Neuronal stem cell (in vitro differentiated cells): ENCODE measurements at regions not wholly inside any gene's neighbourhood (a gene's known extent, or its start where the extent isn't known, plus 50 kb on each side); places are given as distances from the start of the nearest gene placed in this dataset.

Experiments
- DNase-seq: peaks from one replicate; pipeline ENCODE4 v3.0.0-alpha.2; 2013; ENCODE audit warnings: low spot score
- H2AFZ ChIP-seq: one replicate; pipeline ENCODE4 v1.6.1; 2013; ENCODE audit warnings: mild to moderate bottlenecking, low read length, inconsistent platforms
- H2AK5ac ChIP-seq: 2 replicates; pipeline ENCODE4 v1.6.1; 2013; ENCODE audit warnings: low read depth, mild to moderate bottlenecking, inconsistent platforms, low read length, moderate library complexity, mixed read lengths
- H2BK120ac ChIP-seq: 2 replicates; pipeline ENCODE4 v1.6.1; 2013; ENCODE audit warnings: low read depth, mild to moderate bottlenecking, inconsistent platforms, low read length, moderate library complexity, mixed read lengths
- H2BK12ac ChIP-seq: one replicate; pipeline ENCODE4 v1.6.1; 2013; ENCODE audit warnings: low read length, inconsistent platforms
- H2BK15ac ChIP-seq: 2 replicates; pipeline ENCODE4 v1.6.1; 2013; ENCODE audit warnings: mild to moderate bottlenecking, low read length, inconsistent platforms, mixed read lengths
- H2BK5ac ChIP-seq: one replicate; pipeline ENCODE4 v1.6.1; 2013; ENCODE audit warnings: inconsistent platforms, mild to moderate bottlenecking, low read length, moderate library complexity
- H3K14ac ChIP-seq: one replicate; pipeline ENCODE4 v1.6.1; 2013; ENCODE audit warnings: low read length, inconsistent platforms
- H3K18ac ChIP-seq: 2 replicates; pipeline ENCODE4 v1.6.1; 2013; ENCODE audit warnings: low read length, inconsistent platforms
- H3K23ac ChIP-seq: 2 replicates; pipeline ENCODE4 v1.6.1; 2013; ENCODE audit warnings: low read depth, mild to moderate bottlenecking, mixed read lengths, low read length, inconsistent platforms; ENCODE audit not compliant: poor library complexity
- H3K27ac ChIP-seq: replicated peaks from 3 replicates; pipeline ENCODE4 v1.5.1; 2013; ENCODE audit warnings: low read length, inconsistent platforms
- H3K27me3 ChIP-seq, 3 experiments: 2 replicates each; pipeline ENCODE4 v1.6.1; 2013; ENCODE audit warnings: low read length in 3 of 3, mild to moderate bottlenecking in 2 of 3, inconsistent platforms in 1 of 3, low read depth in 1 of 3, mixed read lengths in 1 of 3, moderate library complexity in 1 of 3; ENCODE audit not compliant: control insufficient read depth in 3 of 3, insufficient read depth in 3 of 3
- H3K36me3 ChIP-seq, 2 donors: replicated peaks in 1 of 2; 2 replicates each; pipeline ENCODE4 v1.6.1; 2013; ENCODE audit warnings: low read length in 2 of 2; ENCODE audit not compliant: control insufficient read depth in 2 of 2, insufficient read depth in 2 of 2
- H3K4ac ChIP-seq: 2 replicates; pipeline ENCODE4 v1.6.1; 2013; ENCODE audit warnings: inconsistent platforms, mild to moderate bottlenecking, low read length, moderate library complexity
- H3K4me1 ChIP-seq, 2 donors: 1 replicate in 1 of 2; 2 replicates in 1 of 2; pipeline ENCODE4 v1.6.1; 2013; ENCODE audit warnings: low read length in 2 of 2, low read depth in 1 of 2; ENCODE audit not compliant: control insufficient read depth in 2 of 2, insufficient read depth in 1 of 2
- H3K4me2 ChIP-seq: one replicate; pipeline ENCODE4 v1.6.1; 2013; ENCODE audit warnings: mild to moderate bottlenecking, low read length, inconsistent platforms; ENCODE audit not compliant: insufficient read depth, poor library complexity, severe bottlenecking
- H3K4me3 ChIP-seq, 2 donors: 2 replicates each; pipeline ENCODE4 v1.5.1; 2013; ENCODE audit warnings: low read length in 2 of 2, mild to moderate bottlenecking in 2 of 2, inconsistent platforms in 1 of 2, moderate library complexity in 1 of 2
- H3K79me1 ChIP-seq: one replicate; pipeline ENCODE4 v1.6.1; 2013; ENCODE audit warnings: low read depth, mild to moderate bottlenecking, inconsistent platforms, low read length, moderate library complexity
- H3K9ac ChIP-seq: one replicate; pipeline ENCODE4 v1.6.1; 2013; ENCODE audit warnings: mild to moderate bottlenecking, low read depth, low read length, inconsistent platforms; ENCODE audit not compliant: poor library complexity
- H3K9me3 ChIP-seq, 2 donors: replicated peaks in 1 of 2; 2 replicates each; pipeline versions ENCODE3 to v1.6.1; 2013; ENCODE audit warnings: low read length in 2 of 2, mild to moderate bottlenecking in 2 of 2, inconsistent platforms in 1 of 2, low read depth in 1 of 2, mixed read lengths in 1 of 2, moderate library complexity in 1 of 2; ENCODE audit not compliant: control insufficient read depth in 2 of 2, insufficient read depth in 1 of 2
- H4K8ac ChIP-seq: one replicate; pipeline ENCODE4 v1.6.1; 2013; ENCODE audit warnings: low read depth, mild to moderate bottlenecking, inconsistent platforms, low read length, moderate library complexity
- H4K91ac ChIP-seq: one replicate; pipeline ENCODE4 v1.6.1; 2013; ENCODE audit warnings: low read length, low read depth, mild to moderate bottlenecking, inconsistent platforms; ENCODE audit not compliant: poor library complexity
- WGBS, 2 donors: extraction: QIAGEN DNeasy Blood & Tissue Kit; methylation state at CpG; one replicate each; pipeline ENCODE4 v1.1.7; 2013; ENCODE audit warnings: missing lambda C conversion rate in 2 of 2, mixed read lengths in 1 of 2; ENCODE audit not compliant: insufficient read length in 2 of 2, insufficient replicate concordance in 1 of 2; ENCODE audit errors: extremely low coverage in 2 of 2; 5-methylcytosine and 5-hydroxymethylcytosine counted together

DNA sequence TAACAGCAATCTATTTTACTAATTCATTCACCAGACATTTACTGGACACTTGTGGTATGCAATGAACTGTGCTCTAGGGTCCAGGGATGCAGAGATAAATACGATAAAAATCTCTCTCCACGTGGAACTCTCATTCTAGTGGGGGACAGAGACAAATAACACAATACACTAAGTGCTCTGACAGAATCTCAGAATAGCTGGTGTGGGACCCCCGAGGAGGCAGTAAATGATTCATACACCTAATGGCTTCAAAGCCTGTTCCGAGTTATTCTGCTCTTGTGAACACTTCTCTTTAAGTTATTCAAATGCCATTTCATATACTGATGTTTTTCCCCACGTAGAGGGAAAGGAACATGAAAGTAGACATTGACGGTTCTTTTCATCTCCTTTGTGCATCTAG is 302.0 kb upstream of the PDE4D start:
- no peaks in the 10 kb centered on the region for H3K36me3 ChIP-seq
- H2BK120ac ChIP-seq, result no peak overlapping the region
- H3K23ac ChIP-seq, result no peak overlapping the region
- no peak overlapping the region for H3K4me2 ChIP-seq
- H3K4me3 ChIP-seq, result no peak overlapping the region
- H3K4me1 ChIP-seq, result no peaks in the 10 kb centered on the region
- no peak overlapping the region for H2BK12ac ChIP-seq
- no peak overlapping the region for H2BK5ac ChIP-seq
- H2BK15ac ChIP-seq, result no peak overlapping the region
- no peak overlapping the region for H3K14ac ChIP-seq
- no peak for DNase-seq
- H3K9me3 ChIP-seq, result no peaks in the 10 kb centered on the region
- H4K8ac ChIP-seq, result no peak overlapping the region
- H3K9ac ChIP-seq, result no peak overlapping the region
- H4K91ac ChIP-seq, result no peak overlapping the region
- H3K4ac ChIP-seq, result no peak overlapping the region
- no CpG with 5 or more reads among the region's 6 CpGs for WGBS, 2 donors
- H3K27me3 ChIP-seq, result no peaks in the 10 kb centered on the region
- H3K18ac ChIP-seq, result no peak overlapping the region
- no peak overlapping the region for H3K27ac ChIP-seq
- H2AFZ ChIP-seq, result no peak overlapping the region
- H3K79me1 ChIP-seq, result no peaks in the 10 kb centered on the region
- no peak overlapping the region for H2AK5ac ChIP-seq

DNA sequence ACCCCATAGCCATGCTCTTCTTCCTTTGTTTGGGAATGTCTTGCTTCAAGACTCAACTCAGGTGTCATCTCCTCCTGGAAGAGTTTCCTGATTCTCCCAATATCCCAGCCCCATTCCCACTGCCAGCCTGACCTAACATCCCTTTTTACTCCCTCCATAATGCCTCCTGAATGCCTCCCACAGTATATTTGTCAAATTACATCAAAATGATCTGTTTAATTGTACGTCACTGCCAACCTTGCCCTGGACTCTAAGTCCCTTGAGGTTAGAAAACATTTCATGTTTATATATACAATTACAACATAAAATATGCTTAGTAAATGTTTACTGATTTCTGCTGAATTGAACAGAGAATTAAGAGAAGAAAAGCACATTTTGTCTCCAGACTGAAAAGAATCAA is 301.6 kb upstream of the PDE4D start:
- Histone ChIP-seq H3K79me1 (no peaks in the 10 kb centered on the region), H2BK12ac (no peak overlapping the region), H3K27ac (no peak overlapping the region), H3K9ac (no peak overlapping the region), H2BK120ac (no peak overlapping the region), H4K8ac (no peak overlapping the region), H2BK5ac (no peak overlapping the region), H2BK15ac (no peak overlapping the region), H2AFZ (no peak overlapping the region), H3K4me3 (no peak overlapping the region), H3K27me3 (no peaks in the 10 kb centered on the region), H3K9me3 (no peaks in the 10 kb centered on the region), H4K91ac (no peak overlapping the region), H3K4me2 (no peak overlapping the region), H3K4ac (no peak overlapping the region), H3K18ac (no peak overlapping the region), H3K14ac (no peak overlapping the region), H2AK5ac (no peak overlapping the region), H3K4me1 (no peaks in the 10 kb centered on the region), H3K23ac (no peak overlapping the region), H3K36me3 (no peaks in the 10 kb centered on the region)
- WGBS, 2 donors, result no CpG with 5 or more reads among the region's 1 CpG
- DNase-seq, result no peak

DNA sequence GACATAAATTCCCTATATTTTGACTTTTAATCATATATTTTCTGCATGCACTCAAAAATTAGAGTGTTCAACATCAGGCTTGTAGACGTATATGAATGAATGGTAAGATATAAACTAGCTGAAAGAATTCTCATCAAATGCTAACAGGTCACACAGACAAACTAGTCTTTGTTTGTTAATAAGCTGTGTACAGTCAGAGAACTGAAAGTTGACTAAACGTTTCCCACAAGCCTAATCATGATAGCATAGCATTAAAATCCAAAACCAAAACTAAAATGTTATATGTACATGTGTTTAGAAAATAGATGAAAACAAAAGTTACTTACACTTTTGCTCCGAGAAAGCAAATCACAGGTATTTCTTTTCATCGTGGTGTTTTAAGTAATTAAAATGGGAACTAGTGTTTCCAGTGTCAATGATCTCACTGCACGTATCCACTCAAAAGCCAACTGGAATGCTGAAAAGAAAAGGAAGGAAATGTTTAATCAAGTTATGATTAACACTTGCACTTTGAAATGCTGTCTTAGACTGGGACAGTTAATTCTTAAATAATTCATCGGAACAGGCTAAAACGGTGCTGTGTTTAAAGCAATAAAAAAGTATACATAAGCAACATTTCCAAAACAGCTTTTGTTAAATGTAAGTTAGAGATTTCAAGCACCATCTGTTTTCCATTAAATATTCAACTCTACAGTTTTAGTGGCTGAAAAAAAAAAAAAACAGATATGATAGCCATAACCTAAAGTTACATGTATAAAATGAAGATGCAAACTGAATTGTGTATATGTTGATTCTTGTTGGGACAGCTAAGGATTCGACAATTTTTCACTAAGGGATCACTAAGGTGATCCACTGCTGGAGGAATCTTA is 291.9 kb upstream of the PDE4D start:
- no peak overlapping the region for H2BK12ac ChIP-seq
- H3K14ac ChIP-seq, result no peak overlapping the region
- no peak overlapping the region for H3K18ac ChIP-seq
- DNase-seq, result no peak
- H3K4me2 ChIP-seq, result no peak overlapping the region
- no CpG with 5 or more reads among the region's 8 CpGs for whole genome bisulfite sequencing, 2 donors
- no peak overlapping the region for H3K4ac ChIP-seq
- H2BK120ac ChIP-seq, result no peak overlapping the region
- no peak overlapping the region for H3K23ac ChIP-seq
- H3K27ac ChIP-seq, result no peak overlapping the region
- H3K36me3 ChIP-seq, result no peaks in the 10 kb centered on the region
- no peak overlapping the region for H2AK5ac ChIP-seq
- H3K79me1 ChIP-seq, result no peaks in the 10 kb centered on the region
- no peaks in the 10 kb centered on the region for H3K4me1 ChIP-seq
- H3K9me3 ChIP-seq, result no peaks in the 10 kb centered on the region
- H4K8ac ChIP-seq, result no peak overlapping the region
- no peak overlapping the region for H2AFZ ChIP-seq
- no peaks in the 10 kb centered on the region for H3K27me3 ChIP-seq
- H4K91ac ChIP-seq, result no peak overlapping the region
- H3K9ac ChIP-seq, result no peak overlapping the region
- H3K4me3 ChIP-seq, result no peak overlapping the region
- no peak overlapping the region for H2BK15ac ChIP-seq
- no peak overlapping the region for H2BK5ac ChIP-seq

DNA sequence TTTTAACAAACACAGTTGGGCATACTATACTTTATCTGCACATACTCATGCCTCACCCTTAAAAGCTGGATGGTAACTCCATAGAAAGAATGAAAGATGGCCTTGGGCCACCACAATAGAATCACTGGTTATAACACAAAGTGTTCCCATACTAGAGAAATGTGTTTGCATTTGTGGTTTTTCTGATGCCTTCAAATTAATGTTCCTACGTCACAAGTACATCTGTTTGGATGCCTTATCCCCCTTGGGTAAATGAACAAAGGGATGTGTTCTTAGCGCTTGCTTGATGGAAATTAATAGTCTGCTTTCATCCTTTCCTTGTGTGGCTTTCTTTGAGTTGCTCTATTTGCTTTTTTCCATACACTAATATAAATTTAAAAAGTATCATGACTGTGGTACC is 291.1 kb upstream of the PDE4D start:
- Histone ChIP-seq H4K91ac (no peak overlapping the region), H3K36me3 (no peaks in the 10 kb centered on the region), H3K14ac (no peak overlapping the region), H4K8ac (no peak overlapping the region), H3K9me3 (no peaks in the 10 kb centered on the region), H3K4me2 (no peak overlapping the region), H2AK5ac (no peak overlapping the region), H2BK120ac (no peak overlapping the region), H3K27ac (no peak overlapping the region), H2AFZ (no peak overlapping the region), H3K27me3 (no peaks in the 10 kb centered on the region), H2BK12ac (no peak overlapping the region), H3K79me1 (no peaks in the 10 kb centered on the region), H3K23ac (no peak overlapping the region), H2BK5ac (no peak overlapping the region), H3K4ac (no peak overlapping the region), H3K9ac (no peak overlapping the region), H3K4me1 (no peaks in the 10 kb centered on the region), H3K4me3 (no peak overlapping the region), H2BK15ac (no peak overlapping the region), H3K18ac (no peak overlapping the region)
- no peak for DNase-seq
- WGBS, 2 donors, result no CpG with 5 or more reads among the region's 2 CpGs
